GM12878 (cell line): ENCODE measurements at regions not wholly inside any gene's neighbourhood (a gene's known extent, or its start where the extent isn't known, plus 50 kb on each side); places are given as distances from the start of the nearest gene placed in this dataset.

Experiments used
- ATAC-seq: fragments of 200-7000 bp; cut with Tn5 transposase; 3 replicates; pipeline ENCODE4 v1.9.1; 2020; ENCODE audit warnings: mild to moderate bottlenecking, moderate library complexity
- BruUV-seq: library from RNA; stranded (reverse); fragments of 400-500 nt; replicated peaks from 2 replicates; lab custom pipeline; 2021; lab: Mats Ljungman, UMichigan
- CTCF ChIA-PET: fragments of 300-600 bp; sonication (Branson Sonifier 250); formaldehyde crosslinking; extraction: SDS; loops from one replicate; lab custom pipeline; 2021; ENCODE audit warnings: inconsistent platforms; lab: Yijun Ruan, JAX
- POLR2A ChIA-PET: fragments of 350-600 bp; formaldehyde crosslinking; extraction: SDS; loops from one replicate; lab custom pipeline; 2021; ENCODE audit warnings: inconsistent platforms; lab: Charles Lee
- RAD21 ChIA-PET: fragments of 300-600 bp; sonication (Branson Sonifier 250); formaldehyde crosslinking; loops from one replicate; lab custom pipeline; 2023; ENCODE audit warnings: antibody characterized with exemption; ENCODE audit not compliant: unreplicated experiment; lab: Charles Lee
- SMC1A ChIA-PET: fragments of 300-600 bp; sonication (Branson Sonifier 250); formaldehyde crosslinking; loops from one replicate; lab custom pipeline; 2023; ENCODE audit not compliant: unreplicated experiment, uncharacterized antibody; lab: Charles Lee
- DNase-seq: peaks from one replicate; pipeline ENCODE4 v3.0.0-alpha.2; 2011; ENCODE audit warnings: low read depth, low spot score
- FAIRE-seq: peaks from 3 replicates; lab custom pipeline; 2011; peaks lifted over from hg19 to GRCh38; lab: Jason Lieb, UNC
- H2AFZ ChIP-seq: 2 replicates; pipeline ENCODE4 v1.6.0; 2011; ENCODE audit warnings: low read depth, low read length, control low read depth; ENCODE audit not compliant: control insufficient read depth
- H3K27ac ChIP-seq: 2 replicates; pipeline ENCODE4 v1.5.1; 2011; ENCODE audit warnings: control low read depth; ENCODE audit not compliant: control insufficient read depth, insufficient read depth
- H3K27me3 ChIP-seq, 2 experiments: replicated peaks in 1 of 2; 2 replicates each; pipeline versions ENCODE4 v1.6.0 to v1.6.1; 2011; ENCODE audit warnings: low read length in 1 of 2; ENCODE audit not compliant: control insufficient read depth in 2 of 2, insufficient read depth in 2 of 2
- H3K36me3 ChIP-seq, 2 experiments: 2 replicates each; pipeline ENCODE4 v1.5.1; 2011; ENCODE audit warnings: low read length in 1 of 2; ENCODE audit not compliant: control insufficient read depth in 2 of 2, insufficient read depth in 2 of 2
- H3K4me1 ChIP-seq: 2 replicates; pipeline ENCODE4 v1.6.1; 2011; ENCODE audit warnings: mild to moderate bottlenecking, low read length, moderate library complexity, mixed read lengths; ENCODE audit not compliant: control insufficient read depth, insufficient read depth
- H3K4me2 ChIP-seq: 2 replicates; pipeline ENCODE4 v1.6.0; 2011; ENCODE audit warnings: control low read depth; ENCODE audit not compliant: control insufficient read depth, insufficient read depth
- H3K4me3 ChIP-seq: fragments of 200-600 bp; sonication (generic); 2 replicates; pipeline ENCODE4 v1.5.1; 2016
- H3K79me2 ChIP-seq: 2 replicates; pipeline ENCODE4 v1.6.0; 2011; ENCODE audit warnings: low read length; ENCODE audit not compliant: control insufficient read depth, insufficient read depth
- H3K9ac ChIP-seq: 2 replicates; pipeline ENCODE4 v1.8.0; 2011; ENCODE audit warnings: low read length, control low read depth, mixed read lengths; ENCODE audit not compliant: control insufficient read depth, insufficient read depth
- H3K9me3 ChIP-seq: replicated peaks from 3 replicates; pipeline ENCODE4 v1.5.1; 2011; ENCODE audit warnings: mild to moderate bottlenecking, low read length; ENCODE audit not compliant: control insufficient read depth, insufficient read depth
- H4K20me1 ChIP-seq: 2 replicates; pipeline ENCODE4 v1.6.0; 2011; ENCODE audit not compliant: control insufficient read depth, insufficient read depth
- BCL11A ChIP-seq: IDR thresholded peaks from 2 replicates; pipeline ENCODE4 v1.6.1; 2011; ENCODE audit warnings: low read depth, low read length
- CHD1 ChIP-seq: IDR thresholded peaks from 2 replicates; pipeline ENCODE4 v1.6.1; 2012; ENCODE audit warnings: low read depth, low read length, improper control_type of control experiment
- MYC ChIP-seq: IDR thresholded peaks from 2 replicates; pipeline ENCODE4 v1.6.1; 2011; ENCODE audit warnings: mild to moderate bottlenecking, low read length, moderate library complexity, inconsistent platforms; ENCODE audit not compliant: insufficient read depth, insufficient replicate concordance, insufficient read length, severe bottlenecking
- RELA ChIP-seq: fragments of 450-650 bp; IDR thresholded peaks from 2 replicates; pipeline ENCODE4 v1.8.0; 2014; ENCODE audit warnings: borderline replicate concordance; ENCODE audit not compliant: partially characterized antibody
- SMC3 ChIP-seq: IDR thresholded peaks from 2 replicates; pipeline ENCODE4 v1.6.1; 2011; ENCODE audit warnings: low read length, improper control_type of control experiment, borderline replicate concordance
- SRF ChIP-seq, 2 experiments: IDR thresholded peaks; 2 replicates each; pipeline ENCODE4 v1.6.1; 2011; ENCODE audit warnings: low read depth in 2 of 2, low read length in 2 of 2, mild to moderate bottlenecking in 1 of 2, moderate library complexity in 1 of 2
- TAF1 ChIP-seq: IDR thresholded peaks from 2 replicates; pipeline ENCODE4 v1.6.1; 2011; ENCODE audit warnings: mild to moderate bottlenecking, low read depth, low read length, borderline replicate concordance
- WGBS: methylation state at CpG from one replicate; pipeline ENCODE4 v1.1.6; 2016; ENCODE audit warnings: low lambda C conversion rate; ENCODE audit not compliant: insufficient replicate concordance, insufficient coverage; ENCODE audit errors: missing lambda C conversion rate; 5-methylcytosine and 5-hydroxymethylcytosine counted together
- in situ Hi-C: fragments of 300-500 bp; cut with MboI; formaldehyde crosslinking; loops from 9 replicates; pipeline ENCODE4 v1.14.3; 2018; ENCODE audit warnings: mixed read lengths
- intact Hi-C: fragments of 100-400 bp; cut with micrococcal nuclease; formaldehyde crosslinking; loops from one replicate; pipeline ENCODE4 v1.14.2; 2022; ENCODE audit not compliant: unreplicated experiment
- TF ChIP-seq, protein P1 (sequence below): fragments of 450-650 bp; formaldehyde crosslinking; IDR thresholded peaks from 2 replicates; pipeline ENCODE4 v1.4.0; 2022; ENCODE audit warnings: mild to moderate bottlenecking, moderate library complexity

DNA sequence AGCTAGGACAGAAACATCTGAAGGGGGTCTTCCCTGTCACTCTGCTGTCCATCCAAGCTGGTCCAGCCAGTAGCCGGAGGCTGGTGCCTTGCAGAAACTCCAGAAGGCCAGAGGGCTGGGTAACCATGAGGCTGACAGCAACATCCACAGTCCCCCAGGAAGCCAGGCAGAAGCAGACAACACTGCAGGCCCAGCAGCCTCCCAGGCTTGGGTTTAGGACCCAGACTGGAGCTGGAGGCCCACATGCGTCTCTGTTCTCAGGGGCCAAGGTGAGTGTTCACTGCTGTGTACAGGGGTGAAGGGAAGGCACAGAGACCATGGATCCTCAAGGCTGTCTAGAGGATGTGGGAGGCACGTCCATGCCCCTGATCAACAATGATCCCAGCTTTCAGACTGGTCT, 136.4 kb upstream of the PRMT8 start:
- RAD21 ChIA-PET: no interaction called here
- no peak for DNase-seq
- no peak overlapping the region for H3K4me2 ChIP-seq

More for the DNA sequence above, 136.4 kb upstream of the PRMT8 start:
- no peak overlapping the region for H3K4me3 ChIP-seq
- SMC1A ChIA-PET: no interaction called here
- no peaks in the 10 kb centered on the region for H3K79me2 ChIP-seq
- H3K4me1 ChIP-seq: no peaks in the 10 kb centered on the region
- H4K20me1 ChIP-seq: no peaks in the 10 kb centered on the region
- TF ChIP-seq CHD1: no peak
- TF ChIP-seq, protein P1, sequence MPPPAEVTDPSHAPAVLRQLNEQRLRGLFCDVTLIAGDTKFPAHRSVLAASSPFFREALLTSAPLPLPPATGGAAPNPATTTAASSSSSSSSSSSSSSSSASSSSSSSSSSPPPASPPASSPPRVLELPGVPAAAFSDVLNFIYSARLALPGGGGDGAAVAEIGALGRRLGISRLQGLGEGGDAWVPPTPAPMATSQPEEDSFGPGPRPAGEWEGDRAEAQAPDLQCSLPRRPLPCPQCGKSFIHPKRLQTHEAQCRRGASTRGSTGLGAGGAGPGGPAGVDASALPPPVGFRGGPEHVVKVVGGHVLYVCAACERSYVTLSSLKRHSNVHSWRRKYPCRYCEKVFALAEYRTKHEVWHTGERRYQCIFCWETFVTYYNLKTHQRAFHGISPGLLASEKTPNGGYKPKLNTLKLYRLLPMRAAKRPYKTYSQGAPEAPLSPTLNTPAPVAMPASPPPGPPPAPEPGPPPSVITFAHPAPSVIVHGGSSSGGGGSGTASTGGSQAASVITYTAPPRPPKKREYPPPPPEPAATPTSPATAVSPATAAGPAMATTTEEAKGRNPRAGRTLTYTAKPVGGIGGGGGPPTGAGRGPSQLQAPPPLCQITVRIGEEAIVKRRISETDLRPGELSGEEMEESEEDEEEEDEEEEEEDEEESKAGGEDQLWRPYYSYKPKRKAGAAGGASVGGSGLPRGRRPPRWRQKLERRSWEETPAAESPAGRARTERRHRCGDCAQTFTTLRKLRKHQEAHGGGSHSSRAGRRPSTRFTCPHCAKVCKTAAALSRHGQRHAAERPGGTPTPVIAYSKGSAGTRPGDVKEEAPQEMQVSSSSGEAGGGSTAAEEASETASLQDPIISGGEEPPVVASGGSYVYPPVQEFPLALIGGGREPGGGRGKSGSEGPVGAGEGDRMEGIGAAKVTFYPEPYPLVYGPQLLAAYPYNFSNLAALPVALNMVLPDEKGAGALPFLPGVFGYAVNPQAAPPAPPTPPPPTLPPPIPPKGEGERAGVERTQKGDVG (CRISPR knock-in tag): no peak
- no peak for TF ChIP-seq SMC3
- no peak for TF ChIP-seq SRF (IDR thresholded peaks at IDR 0.05; ENCODE audit: low read depth in 2 of 2, low read length in 2 of 2)
- TF ChIP-seq RELA: no peak
- TF ChIP-seq BCL11A: no peak
- TF ChIP-seq TAF1: no peak
- no peak for TF ChIP-seq MYC
- ATAC-seq (no peak), FAIRE-seq (no peak)
- 3% methylated on average over 3 of the region's 3 CpGs for WGBS
- intact Hi-C loops (no loop called here), in situ Hi-C loops (no loop called here)
- peaks cover 0 to 2% of the 10 kb centered on the region in 2 experiments; a peak in 2 of 4 replicates for H3K27me3 ChIP-seq
- H2AFZ ChIP-seq: no peak overlapping the region
- H3K36me3 ChIP-seq: no peaks in the 10 kb centered on the region
- H3K9me3 ChIP-seq: no peaks in the 10 kb centered on the region
- BruUV-seq: no TSS peak
- POLR2A ChIA-PET: no interaction called here
- no peak overlapping the region for H3K27ac ChIP-seq
- CTCF ChIA-PET: no interaction called here
- no peak overlapping the region for H3K9ac ChIP-seq
